ENCODE measurements at regions not wholly inside any gene's neighbourhood (a gene's known extent, or its start where the extent isn't known, plus 50 kb on each side); places are given as distances from the start of the nearest gene placed in this dataset.

DNA sequence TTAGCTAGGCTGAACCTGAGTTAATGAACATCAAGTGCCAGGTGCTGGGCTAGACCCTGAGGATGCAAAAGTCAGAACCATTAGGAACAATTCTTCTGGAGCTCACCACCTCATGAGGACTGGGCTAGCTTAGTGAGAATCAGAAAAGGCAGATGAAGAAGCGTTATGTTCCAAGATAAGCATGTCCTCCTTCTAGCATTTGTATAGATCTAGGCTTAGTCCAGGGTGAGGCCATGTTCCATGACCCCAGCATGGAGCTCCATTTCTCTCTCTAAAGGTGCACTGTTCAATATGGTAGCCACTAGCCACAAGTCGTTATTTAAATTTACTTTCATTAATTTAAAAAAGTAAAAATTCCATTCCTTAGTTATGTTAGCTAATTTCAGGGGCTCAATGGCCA, 365.3 kb upstream of the CCL2 start:
- TF ChIP-seq POLR2A (IDR thresholded peaks at IDR 0.05) = no peak
- TF ChIP-seq, protein P1, sequence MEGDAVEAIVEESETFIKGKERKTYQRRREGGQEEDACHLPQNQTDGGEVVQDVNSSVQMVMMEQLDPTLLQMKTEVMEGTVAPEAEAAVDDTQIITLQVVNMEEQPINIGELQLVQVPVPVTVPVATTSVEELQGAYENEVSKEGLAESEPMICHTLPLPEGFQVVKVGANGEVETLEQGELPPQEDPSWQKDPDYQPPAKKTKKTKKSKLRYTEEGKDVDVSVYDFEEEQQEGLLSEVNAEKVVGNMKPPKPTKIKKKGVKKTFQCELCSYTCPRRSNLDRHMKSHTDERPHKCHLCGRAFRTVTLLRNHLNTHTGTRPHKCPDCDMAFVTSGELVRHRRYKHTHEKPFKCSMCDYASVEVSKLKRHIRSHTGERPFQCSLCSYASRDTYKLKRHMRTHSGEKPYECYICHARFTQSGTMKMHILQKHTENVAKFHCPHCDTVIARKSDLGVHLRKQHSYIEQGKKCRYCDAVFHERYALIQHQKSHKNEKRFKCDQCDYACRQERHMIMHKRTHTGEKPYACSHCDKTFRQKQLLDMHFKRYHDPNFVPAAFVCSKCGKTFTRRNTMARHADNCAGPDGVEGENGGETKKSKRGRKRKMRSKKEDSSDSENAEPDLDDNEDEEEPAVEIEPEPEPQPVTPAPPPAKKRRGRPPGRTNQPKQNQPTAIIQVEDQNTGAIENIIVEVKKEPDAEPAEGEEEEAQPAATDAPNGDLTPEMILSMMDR (IDR thresholded peaks at IDR 0.05) = no peak

Measured in Peyer's patch (tissue), 4 donors.